SHP77 treated with DMSO at 0.1 percent for 48 hours (cell line): ENCODE measurements at regions not wholly inside any gene's neighbourhood (a gene's known extent, or its start where the extent isn't known, plus 50 kb on each side); places are given as distances from the start of the nearest gene placed in this dataset.
"Not testable (repeated sequence)": the region's sequence is repeated elsewhere in the genome, so short reads cannot be mapped to it uniquely, and the experiment has no call there.

Experiments
- DNase-seq: peaks from one replicate; lab custom pipeline; 2025; lab: John Stamatoyannopoulos, UW

- DNase-seq: no peak
Observed at GRCh38 chr3:106348139-106348690, 479.4 kb upstream of the CBLB start.

GRCh38 chr3:106349191-106349881 is 480.5 kb upstream of the CBLB start:
- DNase-seq: no peak

- DNase-seq: no peak
Observed at GRCh38 chr3:106355873-106356272, 487.1 kb upstream of the CBLB start.

GRCh38 chr3:106359692-106360091 is 490.9 kb upstream of the CBLB start:
- DNase-seq: no peak

- not testable (repeated sequence) for DNase-seq
Observed at GRCh38 chr3:106360901-106361300, 492.1 kb upstream of the CBLB start.

- DNase-seq: no peak
Observed at GRCh38 chr3:106364477-106364876, 495.7 kb upstream of the CBLB start.

GRCh38 chr3:106365061-106365691 is 496.4 kb upstream of the CBLB start:
- DNase-seq: no peak

GRCh38 chr3:106366352-106366751 is 497.5 kb upstream of the CBLB start:
- DNase-seq: no peak

GRCh38 chr3:106367496-106367895 is 498.7 kb upstream of the CBLB start:
- no peak for DNase-seq

GRCh38 chr3:106371221-106371970 is 502.6 kb upstream of the CBLB start:
- no peak for DNase-seq

GRCh38 chr3:106371971-106372805 is 503.4 kb upstream of the CBLB start:
- DNase-seq: no peak

- no peak for DNase-seq
Observed at GRCh38 chr3:106372806-106373190, 504.0 kb upstream of the CBLB start.

- no peak for DNase-seq
Observed at GRCh38 chr3:106376016-106376570, 507.3 kb upstream of the CBLB start.

- no peak for DNase-seq
Observed at GRCh38 chr3:106379251-106379750, 510.5 kb upstream of the CBLB start.

- DNase-seq: no peak
Observed at GRCh38 chr3:106380232-106380631, 511.4 kb upstream of the CBLB start.

GRCh38 chr3:106381286-106381938 is 512.6 kb upstream of the CBLB start:
- no peak for DNase-seq

- DNase-seq: no peak
Observed at GRCh38 chr3:106381939-106382335, 513.1 kb upstream of the CBLB start.

GRCh38 chr3:106386050-106386449 is 517.2 kb upstream of the CBLB start:
- DNase-seq: no peak

- DNase-seq: no peak
Observed at GRCh38 chr3:106392915-106393314, 524.1 kb upstream of the CBLB start.

GRCh38 chr3:106397006-106397405 is 528.2 kb upstream of the CBLB start:
- no peak for DNase-seq
